ENCODE measurements at regions not wholly inside any gene's neighbourhood (a gene's known extent, or its start where the extent isn't known, plus 50 kb on each side); places are given as distances from the start of the nearest gene placed in this dataset.

DNA sequence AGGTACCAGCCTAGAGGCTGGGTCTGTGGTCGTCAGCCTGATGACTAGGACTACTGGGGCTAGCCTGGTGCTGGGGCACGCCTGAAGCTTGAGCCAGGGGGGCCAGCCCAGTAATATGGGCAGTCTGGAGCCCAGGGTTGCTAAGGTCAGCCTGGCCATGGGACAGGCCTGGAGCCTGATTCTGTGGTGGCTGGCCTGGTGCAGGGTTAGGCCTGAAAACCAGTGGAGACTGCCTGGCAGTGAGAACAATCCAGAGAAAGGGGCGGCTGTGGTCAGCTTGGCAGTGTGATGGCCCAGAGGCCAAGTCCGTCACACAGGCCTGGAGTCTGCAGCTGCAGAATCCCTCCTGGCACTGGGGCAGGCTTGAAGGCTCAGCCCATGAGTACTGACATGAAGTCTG lies 445.8 kb downstream of the SATB2 start:
- Mint-ChIP-seq H3K36me3 (ENCODE audit: low read depth, unreplicated experiment) (no peaks in the 10 kb centered on the region), H3K4me3 (ENCODE audit: unreplicated experiment) (no peak overlapping the region), H3K27ac (ENCODE audit: unreplicated experiment) (no peak overlapping the region), H3K9me3 (ENCODE audit: unreplicated experiment) (no peaks in the 10 kb centered on the region), H3K4me1 (ENCODE audit: low read depth, unreplicated experiment) (no peaks in the 10 kb centered on the region), H3K27me3 (ENCODE audit: low read depth, unreplicated experiment) (no peaks in the 10 kb centered on the region)
- H3K36me3 ChIP-seq (ENCODE audit: insufficient read depth, low read length), result no peaks in the 10 kb centered on the region
- no peak overlapping the region for H3K27ac ChIP-seq (ENCODE audit: low read depth, low read length)
- no peak for DNase-seq (ENCODE audit: low read depth)
- no peak overlapping the region for H2AFZ ChIP-seq (ENCODE audit: low read depth, low read length)
- no peaks in the 10 kb centered on the region for H3K9me3 ChIP-seq (ENCODE audit: insufficient read depth, low read depth, low read length)
- H3K4me1 ChIP-seq (ENCODE audit: insufficient read depth, low read length), result no peaks in the 10 kb centered on the region
- H4K20me1 ChIP-seq (ENCODE audit: insufficient read depth, low read length), result no peaks in the 10 kb centered on the region
- H3K9ac ChIP-seq (ENCODE audit: low read length), result no peak overlapping the region
- H3K79me2 ChIP-seq (ENCODE audit: insufficient read depth, low read length), result no peaks in the 10 kb centered on the region
- TF ChIP-seq, protein P1, sequence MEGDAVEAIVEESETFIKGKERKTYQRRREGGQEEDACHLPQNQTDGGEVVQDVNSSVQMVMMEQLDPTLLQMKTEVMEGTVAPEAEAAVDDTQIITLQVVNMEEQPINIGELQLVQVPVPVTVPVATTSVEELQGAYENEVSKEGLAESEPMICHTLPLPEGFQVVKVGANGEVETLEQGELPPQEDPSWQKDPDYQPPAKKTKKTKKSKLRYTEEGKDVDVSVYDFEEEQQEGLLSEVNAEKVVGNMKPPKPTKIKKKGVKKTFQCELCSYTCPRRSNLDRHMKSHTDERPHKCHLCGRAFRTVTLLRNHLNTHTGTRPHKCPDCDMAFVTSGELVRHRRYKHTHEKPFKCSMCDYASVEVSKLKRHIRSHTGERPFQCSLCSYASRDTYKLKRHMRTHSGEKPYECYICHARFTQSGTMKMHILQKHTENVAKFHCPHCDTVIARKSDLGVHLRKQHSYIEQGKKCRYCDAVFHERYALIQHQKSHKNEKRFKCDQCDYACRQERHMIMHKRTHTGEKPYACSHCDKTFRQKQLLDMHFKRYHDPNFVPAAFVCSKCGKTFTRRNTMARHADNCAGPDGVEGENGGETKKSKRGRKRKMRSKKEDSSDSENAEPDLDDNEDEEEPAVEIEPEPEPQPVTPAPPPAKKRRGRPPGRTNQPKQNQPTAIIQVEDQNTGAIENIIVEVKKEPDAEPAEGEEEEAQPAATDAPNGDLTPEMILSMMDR (IDR thresholded peaks at IDR 0.05; ENCODE audit: insufficient read depth, low read depth, low read length), result no peak
- TF ChIP-seq EZH2 (IDR thresholded peaks at IDR 0.05; ENCODE audit: insufficient read depth, low read length), result no peak
- no peaks in the 10 kb centered on the region for H3K27me3 ChIP-seq (ENCODE audit: insufficient read depth, low read length)
- H3K4me2 ChIP-seq (ENCODE audit: low read length), result no peak overlapping the region
- FAIRE-seq, result no peak
- H3K4me3 ChIP-seq (ENCODE audit: insufficient read depth, low read depth, low read length), result no peak overlapping the region

DNA sequence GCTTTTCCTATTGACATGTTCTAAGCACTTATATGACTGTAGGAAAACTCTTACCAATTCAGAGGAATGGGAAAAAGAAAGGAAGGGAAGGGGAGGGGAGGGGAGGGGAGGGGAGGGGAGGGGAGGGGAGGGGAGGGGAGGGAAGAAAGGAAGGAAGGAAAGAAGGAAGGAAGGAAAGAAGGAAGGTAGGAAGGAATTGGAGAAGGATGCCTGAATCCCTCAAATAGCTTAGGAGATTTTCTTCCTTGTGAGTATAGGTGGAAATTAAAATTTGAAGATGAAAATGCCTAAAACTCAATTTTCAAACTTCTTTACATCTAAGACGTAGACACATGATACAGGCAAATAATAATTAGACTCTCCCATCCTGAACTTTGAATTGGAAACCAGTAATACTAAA lies 463.1 kb downstream of the SATB2 start:
- H3K27me3 ChIP-seq (ENCODE audit: insufficient read depth, low read length), result no peaks in the 10 kb centered on the region
- no peak overlapping the region for H3K27ac ChIP-seq (ENCODE audit: low read depth, low read length)
- H3K4me3 Mint-ChIP-seq (ENCODE audit: unreplicated experiment), result no peak overlapping the region
- TF ChIP-seq, protein P1 (IDR thresholded peaks at IDR 0.05; ENCODE audit: insufficient read depth, low read depth, low read length), result no peak
- no peak for TF ChIP-seq EZH2 (IDR thresholded peaks at IDR 0.05; ENCODE audit: insufficient read depth, low read length)
- H3K4me1 Mint-ChIP-seq (ENCODE audit: low read depth, unreplicated experiment), result no peaks in the 10 kb centered on the region
- no peaks in the 10 kb centered on the region for H3K4me1 ChIP-seq (ENCODE audit: insufficient read depth, low read length)
- no peaks in the 10 kb centered on the region for H3K36me3 Mint-ChIP-seq (ENCODE audit: low read depth, unreplicated experiment)
- FAIRE-seq, result no peak
- DNase-seq (ENCODE audit: low read depth), result no peak
- no peak overlapping the region for H2AFZ ChIP-seq (ENCODE audit: low read depth, low read length)
- H3K4me3 ChIP-seq (ENCODE audit: insufficient read depth, low read depth, low read length), result no peak overlapping the region
- H3K4me2 ChIP-seq (ENCODE audit: low read length), result no peak overlapping the region
- H3K9me3 ChIP-seq (ENCODE audit: insufficient read depth, low read depth, low read length), result no peaks in the 10 kb centered on the region
- no peak overlapping the region for H3K27ac Mint-ChIP-seq (ENCODE audit: unreplicated experiment)
- no peak overlapping the region for H3K9ac ChIP-seq (ENCODE audit: low read length)
- H3K79me2 ChIP-seq (ENCODE audit: insufficient read depth, low read length), result no peaks in the 10 kb centered on the region
- no peaks in the 10 kb centered on the region for H3K36me3 ChIP-seq (ENCODE audit: insufficient read depth, low read length)
- H3K27me3 Mint-ChIP-seq (ENCODE audit: low read depth, unreplicated experiment), result no peaks in the 10 kb centered on the region
- no peaks in the 10 kb centered on the region for H3K9me3 Mint-ChIP-seq (ENCODE audit: unreplicated experiment)
- no peaks in the 10 kb centered on the region for H4K20me1 ChIP-seq (ENCODE audit: insufficient read depth, low read length)

DNA sequence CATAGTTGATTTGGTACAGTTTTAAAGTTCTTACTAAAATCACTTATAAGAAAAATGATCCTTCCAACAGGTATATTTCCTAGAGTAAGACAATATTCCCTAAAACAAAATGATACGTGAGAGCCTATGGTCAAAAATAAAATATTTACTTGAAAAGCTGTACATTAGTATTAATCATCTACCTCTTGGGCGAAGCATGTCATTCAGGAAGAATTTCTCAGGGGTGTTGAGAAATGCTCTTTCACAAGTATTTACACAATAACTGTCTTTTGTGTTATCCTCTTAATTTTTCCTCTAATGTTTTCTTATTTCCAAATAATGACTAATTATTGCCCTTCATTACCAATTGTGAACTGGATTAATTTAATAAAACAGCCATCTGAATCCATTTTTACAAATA lies 466.3 kb downstream of the SATB2 start:
- peaks cover 4% of the 10 kb centered on the region for H3K9me3 Mint-ChIP-seq (ENCODE audit: unreplicated experiment)
- no peaks in the 10 kb centered on the region for H3K36me3 Mint-ChIP-seq (ENCODE audit: low read depth, unreplicated experiment)
- Histone ChIP-seq H3K9me3 (ENCODE audit: insufficient read depth, low read depth, low read length) (no peaks in the 10 kb centered on the region), H3K27ac (ENCODE audit: low read depth, low read length) (no peak overlapping the region), H3K4me2 (ENCODE audit: low read length) (no peak overlapping the region), H3K27me3 (ENCODE audit: insufficient read depth, low read length) (no peaks in the 10 kb centered on the region), H3K9ac (ENCODE audit: low read length) (no peak overlapping the region), H2AFZ (ENCODE audit: low read depth, low read length) (no peak overlapping the region), H4K20me1 (ENCODE audit: insufficient read depth, low read length) (no peaks in the 10 kb centered on the region), H3K4me3 (ENCODE audit: insufficient read depth, low read depth, low read length) (no peak overlapping the region), H3K79me2 (ENCODE audit: insufficient read depth, low read length) (no peaks in the 10 kb centered on the region), H3K36me3 (ENCODE audit: insufficient read depth, low read length) (no peaks in the 10 kb centered on the region), H3K4me1 (ENCODE audit: insufficient read depth, low read length) (no peaks in the 10 kb centered on the region)
- no peak for DNase-seq (ENCODE audit: low read depth)
- FAIRE-seq, result no peak
- no peak overlapping the region for H3K27ac Mint-ChIP-seq (ENCODE audit: unreplicated experiment)
- no peak for TF ChIP-seq EZH2 (IDR thresholded peaks at IDR 0.05; ENCODE audit: insufficient read depth, low read length)
- TF ChIP-seq, protein P1 (IDR thresholded peaks at IDR 0.05; ENCODE audit: insufficient read depth, low read depth, low read length), result no peak
- no peaks in the 10 kb centered on the region for H3K4me1 Mint-ChIP-seq (ENCODE audit: low read depth, unreplicated experiment)
- no peak overlapping the region for H3K4me3 Mint-ChIP-seq (ENCODE audit: unreplicated experiment)
- no peaks in the 10 kb centered on the region for H3K27me3 Mint-ChIP-seq (ENCODE audit: low read depth, unreplicated experiment)
